Gastrocnemius medialis (tissue), 4 donors: ENCODE measurements at regions not wholly inside any gene's neighbourhood (a gene's known extent, or its start where the extent isn't known, plus 50 kb on each side); places are given as distances from the start of the nearest gene placed in this dataset.

Source experiments
- POLR2A ChIP-seq, 2 donors: fragments of 450-650 bp; IDR thresholded peaks; one replicate each; pipeline ENCODE4 v1.6.1; 2017; ENCODE audit warnings: antibody characterized with exemption in 2 of 2, mild to moderate bottlenecking in 2 of 2, moderate library complexity in 2 of 2
- TF ChIP-seq, protein P1 (sequence below), 5 experiments: fragments of 450-650 bp in 3 of 5; fragments of 200-600 bp in 2 of 5; sonication (generic) in 2 of 5; IDR thresholded peaks in 4 of 5; conservative IDR thresholded peaks in 1 of 5; 1 replicate in 4 of 5; 2 replicates in 1 of 5; pipeline ENCODE4 v1.5.1; 2016 to 2019; ENCODE audit warnings: antibody characterized with exemption in 5 of 5, mild to moderate bottlenecking in 3 of 5, moderate library complexity in 3 of 5

DNA sequence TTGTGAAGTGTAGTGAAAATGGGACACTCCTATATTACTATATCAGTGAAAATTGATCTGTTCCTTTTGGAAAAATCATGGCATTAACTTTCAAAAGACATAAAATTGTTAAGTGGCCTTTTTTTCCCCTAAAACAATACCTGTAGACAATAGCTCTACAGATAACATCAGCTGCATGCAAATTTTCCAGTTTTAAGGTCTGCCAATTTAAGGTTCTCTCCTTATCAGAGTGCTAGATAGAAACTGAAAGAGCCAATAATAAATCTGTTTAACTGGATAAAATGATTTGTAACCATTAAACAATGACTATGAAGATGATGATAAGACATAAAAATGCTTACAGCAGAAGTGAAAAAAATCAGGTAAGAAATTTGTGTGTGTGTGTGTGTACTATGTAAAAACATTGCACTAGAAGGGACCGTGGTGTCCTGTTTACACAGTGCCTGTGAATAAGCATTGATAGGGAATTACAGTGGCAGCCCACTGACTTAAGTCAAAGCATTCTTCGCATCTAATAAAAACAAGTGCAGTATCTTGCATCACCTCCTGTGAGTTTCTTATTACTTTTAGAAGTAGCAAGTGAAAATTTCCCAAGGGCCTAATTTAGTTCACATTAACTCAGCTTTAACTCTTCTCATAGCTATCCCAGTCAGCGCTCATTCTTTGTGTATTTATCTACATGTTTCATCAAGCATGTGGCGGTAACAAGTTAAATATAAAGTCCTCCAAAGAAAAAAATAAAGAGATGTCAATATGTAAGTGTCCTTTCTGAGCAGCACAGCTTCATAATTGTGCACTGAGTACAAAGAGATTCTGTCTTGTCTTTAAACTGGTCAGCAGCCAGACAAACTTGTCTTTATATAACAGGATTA, 261.9 kb downstream of the ARL4A start:
- TF ChIP-seq, protein P1, sequence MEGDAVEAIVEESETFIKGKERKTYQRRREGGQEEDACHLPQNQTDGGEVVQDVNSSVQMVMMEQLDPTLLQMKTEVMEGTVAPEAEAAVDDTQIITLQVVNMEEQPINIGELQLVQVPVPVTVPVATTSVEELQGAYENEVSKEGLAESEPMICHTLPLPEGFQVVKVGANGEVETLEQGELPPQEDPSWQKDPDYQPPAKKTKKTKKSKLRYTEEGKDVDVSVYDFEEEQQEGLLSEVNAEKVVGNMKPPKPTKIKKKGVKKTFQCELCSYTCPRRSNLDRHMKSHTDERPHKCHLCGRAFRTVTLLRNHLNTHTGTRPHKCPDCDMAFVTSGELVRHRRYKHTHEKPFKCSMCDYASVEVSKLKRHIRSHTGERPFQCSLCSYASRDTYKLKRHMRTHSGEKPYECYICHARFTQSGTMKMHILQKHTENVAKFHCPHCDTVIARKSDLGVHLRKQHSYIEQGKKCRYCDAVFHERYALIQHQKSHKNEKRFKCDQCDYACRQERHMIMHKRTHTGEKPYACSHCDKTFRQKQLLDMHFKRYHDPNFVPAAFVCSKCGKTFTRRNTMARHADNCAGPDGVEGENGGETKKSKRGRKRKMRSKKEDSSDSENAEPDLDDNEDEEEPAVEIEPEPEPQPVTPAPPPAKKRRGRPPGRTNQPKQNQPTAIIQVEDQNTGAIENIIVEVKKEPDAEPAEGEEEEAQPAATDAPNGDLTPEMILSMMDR (IDR thresholded peaks at IDR 0.05 in 4 of 5, conservative IDR thresholded peaks at IDR 0.05 in 1 of 5): no peak
- TF ChIP-seq POLR2A (IDR thresholded peaks at IDR 0.05): no peak
